Activated CD4-positive, alpha-beta T cell treated with anti-CD3 and anti-CD28 coated beads for 24 hours (primary cell): ENCODE measurements at regions not wholly inside any gene's neighbourhood (a gene's known extent, or its start where the extent isn't known, plus 50 kb on each side); places are given as distances from the start of the nearest gene placed in this dataset.

Source experiments
- DNase-seq, 2 donors: peaks; one replicate each; pipeline ENCODE4 v3.0.0-alpha.2; 2020; ENCODE audit warnings: low read depth in 2 of 2

DNA sequence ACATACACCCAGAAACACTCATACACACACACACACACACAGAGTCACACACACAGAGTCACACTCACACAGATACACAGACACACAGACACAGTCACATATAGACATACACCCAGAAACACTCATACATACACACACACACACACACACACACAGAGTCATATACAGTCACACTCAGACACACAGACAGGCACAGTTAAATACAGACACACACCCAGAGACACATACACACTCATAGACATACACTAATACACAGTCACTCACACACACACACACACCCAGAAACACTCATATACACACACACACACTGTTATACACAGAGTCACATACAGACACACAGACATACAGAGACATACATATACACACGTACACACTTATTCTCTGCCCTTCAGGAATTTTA lies 250.9 kb downstream of the QKI start:
- no peak for DNase-seq

DNA sequence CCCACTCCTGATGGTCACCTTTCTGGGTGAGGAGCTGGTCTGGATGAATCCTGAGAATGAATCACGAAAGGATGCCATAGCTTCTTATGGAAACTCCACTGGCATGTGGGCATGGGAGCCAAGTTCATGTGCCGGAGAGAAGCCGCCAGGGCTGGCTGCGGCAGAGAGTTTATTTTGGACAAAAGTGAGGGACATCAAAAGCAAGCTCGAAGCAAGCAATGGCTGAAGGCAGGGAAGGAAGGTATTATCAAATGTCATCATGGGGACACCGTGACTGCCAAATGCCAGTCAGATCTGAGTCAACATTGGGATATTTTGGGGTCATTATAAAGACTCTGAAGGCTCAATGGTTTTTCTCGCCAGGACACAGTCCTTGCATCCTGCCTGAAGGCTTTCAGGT lies 249.1 kb downstream of the QKI start:
- no peak for DNase-seq

DNA sequence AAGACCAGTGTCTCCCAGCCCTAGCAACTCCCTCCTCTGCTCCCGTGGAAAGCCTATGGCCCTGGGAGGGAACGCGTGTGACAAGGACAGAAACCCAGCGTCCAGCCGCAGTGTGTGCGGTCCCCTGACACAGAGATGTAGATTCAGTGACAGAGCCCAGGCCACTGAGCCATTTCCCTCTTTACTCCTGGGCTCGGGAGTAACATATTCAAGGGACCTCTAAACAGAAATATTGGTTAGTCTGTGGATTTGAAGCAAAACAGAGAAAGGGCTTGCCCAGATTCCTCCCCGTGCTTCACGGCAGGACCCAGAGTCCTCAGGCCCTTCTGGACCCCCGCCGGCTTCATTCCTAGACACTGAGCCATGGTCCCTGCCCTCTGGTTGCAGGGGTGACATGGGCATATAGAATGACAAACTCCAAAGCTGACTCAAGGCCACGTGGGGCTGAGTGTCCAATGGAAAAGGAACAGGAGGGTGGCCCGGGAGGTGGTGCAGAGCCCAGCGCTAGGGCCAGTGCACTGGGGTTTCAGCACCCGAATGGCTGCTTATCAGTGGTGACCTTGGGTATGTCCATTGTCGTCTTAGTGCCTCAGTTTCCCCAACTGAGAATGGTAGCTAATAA lies 248.2 kb downstream of the QKI start:
- no peak for DNase-seq

DNA sequence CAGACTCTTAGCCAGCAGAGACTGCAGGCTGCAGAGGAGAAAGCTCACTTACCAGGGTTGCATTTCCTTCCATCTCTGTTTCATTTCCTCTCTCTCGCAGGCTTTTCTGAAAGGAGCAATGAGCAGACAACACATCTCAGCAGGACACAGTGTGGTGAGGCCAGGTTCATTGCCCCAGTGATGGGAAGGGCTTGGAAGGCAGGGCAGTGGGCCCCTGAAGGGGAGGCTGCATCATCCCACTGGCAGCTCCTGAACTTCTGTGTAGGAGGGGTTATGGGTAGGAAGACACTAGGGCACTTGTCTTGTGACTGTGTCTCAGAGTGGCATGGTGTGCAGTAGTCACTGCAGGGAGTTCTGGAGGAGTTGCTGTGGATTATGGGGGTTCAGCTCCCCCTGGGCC lies 246.8 kb downstream of the QKI start:
- DNase-seq: no peak

DNA sequence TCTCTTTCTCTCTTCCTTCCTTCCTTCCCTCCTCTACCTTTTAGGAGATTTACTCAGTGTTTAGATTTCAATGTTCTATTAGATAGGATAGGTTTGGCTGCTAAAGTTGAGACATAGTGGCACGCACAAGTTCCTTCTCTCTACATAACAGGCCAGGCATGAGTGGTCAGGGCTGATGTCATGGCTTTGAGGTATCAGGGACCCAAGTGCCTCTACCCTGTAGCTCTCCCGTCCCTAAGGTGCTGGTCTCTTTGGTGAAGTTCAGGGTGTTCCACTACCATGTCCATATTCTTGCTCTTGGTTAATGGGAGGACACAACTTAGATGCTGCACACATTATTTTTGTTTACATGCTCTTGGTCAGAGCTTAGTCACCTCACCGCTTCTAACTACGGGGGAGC lies 245.3 kb downstream of the QKI start:
- no peak for DNase-seq

DNA sequence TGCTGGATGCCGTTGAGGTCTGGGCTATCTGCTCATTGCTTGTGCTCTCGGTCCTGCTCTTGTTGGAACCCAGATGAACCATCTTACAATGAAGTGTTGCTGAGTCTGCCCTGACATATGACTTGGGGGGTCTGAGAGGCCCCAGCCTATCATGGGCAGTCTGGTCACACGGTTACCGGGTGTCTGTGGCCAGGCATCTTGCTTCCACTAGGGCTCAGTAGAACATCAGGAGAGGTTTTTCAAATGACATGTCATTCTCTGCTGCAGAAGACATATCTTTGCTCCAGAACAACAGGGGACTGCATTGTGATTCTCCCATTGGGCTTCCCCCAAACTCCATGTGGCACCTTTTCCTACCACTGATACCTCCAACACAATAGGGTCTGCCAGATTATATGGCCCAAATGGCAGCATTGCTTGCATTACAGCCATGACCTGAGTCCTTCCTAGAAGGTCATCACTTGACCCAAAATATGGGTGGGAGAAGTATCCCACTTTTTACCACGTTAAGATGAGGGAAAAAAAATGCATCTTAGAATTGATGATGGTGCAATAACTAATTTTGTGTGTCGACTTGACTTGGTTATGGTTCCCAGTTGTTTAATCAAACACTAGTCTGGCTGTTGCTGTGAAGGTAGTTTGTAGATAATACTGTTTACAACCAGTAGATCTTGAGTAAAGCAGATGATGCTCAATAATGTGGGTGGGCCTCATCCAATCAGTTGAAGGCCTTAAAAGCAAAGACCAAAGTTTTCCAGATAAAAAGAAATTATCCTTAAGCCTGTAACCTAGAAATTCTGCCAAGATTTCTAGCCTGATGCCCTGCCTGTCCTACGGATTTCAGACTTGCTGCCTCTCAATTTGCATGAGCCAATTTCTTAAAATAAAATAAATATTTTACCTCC lies 241.0 kb downstream of the QKI start:
- no peak for DNase-seq

DNA sequence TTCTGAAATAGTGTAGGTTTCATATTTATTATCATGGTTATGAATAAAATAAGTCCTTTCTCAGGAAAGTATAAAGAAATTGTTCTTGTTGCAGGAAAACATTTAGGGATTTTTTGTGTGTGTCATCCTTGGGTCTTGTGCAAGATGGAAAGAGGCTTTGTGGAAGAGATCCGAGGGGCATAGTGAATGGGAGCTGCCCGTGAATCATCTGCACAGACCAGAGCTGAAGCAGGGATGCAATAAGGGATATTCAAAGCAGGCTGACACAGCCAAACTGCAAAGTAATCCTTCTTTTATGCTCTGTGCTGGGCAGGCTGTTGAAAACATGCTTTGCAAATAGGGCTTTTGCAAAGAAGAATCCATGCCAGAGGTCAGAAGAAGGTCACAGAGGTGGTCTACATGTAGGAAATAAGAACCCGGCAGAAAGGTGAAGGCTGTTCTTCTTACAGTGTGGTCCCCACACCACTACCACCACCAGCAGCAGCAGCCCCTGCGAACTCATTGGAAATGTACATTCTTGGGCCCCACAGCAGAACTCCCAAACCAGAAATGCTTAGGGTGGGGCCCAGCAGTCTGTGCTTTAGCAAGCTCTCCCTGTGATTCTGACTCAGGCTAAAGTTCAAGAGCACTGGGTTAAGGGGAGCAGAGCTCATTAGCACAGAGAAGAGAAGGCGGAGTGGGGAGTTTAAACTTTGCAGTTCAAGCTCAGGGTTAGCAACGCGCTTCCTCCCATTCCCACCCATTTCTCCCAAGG lies 237.6 kb downstream of the QKI start:
- no peak for DNase-seq

DNA sequence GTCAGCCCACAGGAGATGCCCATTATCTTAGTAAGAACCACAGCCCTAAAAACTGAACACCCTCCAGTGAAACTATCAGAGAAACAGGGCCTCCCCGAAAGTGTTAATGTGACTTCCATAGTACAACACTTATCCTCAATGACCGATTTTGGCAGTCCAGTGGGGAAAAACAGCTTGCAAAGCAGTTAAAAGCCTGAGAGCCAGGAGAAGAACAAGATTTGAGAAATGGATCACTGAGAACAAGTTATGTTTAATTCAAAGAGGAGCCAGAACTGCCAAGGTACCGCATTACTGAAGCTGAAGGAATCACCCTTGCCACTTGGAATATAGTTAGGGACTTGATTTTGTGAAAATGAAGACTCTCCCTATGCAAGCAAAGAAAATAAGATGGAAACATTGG lies 236.9 kb downstream of the QKI start:
- no peak for DNase-seq

DNA sequence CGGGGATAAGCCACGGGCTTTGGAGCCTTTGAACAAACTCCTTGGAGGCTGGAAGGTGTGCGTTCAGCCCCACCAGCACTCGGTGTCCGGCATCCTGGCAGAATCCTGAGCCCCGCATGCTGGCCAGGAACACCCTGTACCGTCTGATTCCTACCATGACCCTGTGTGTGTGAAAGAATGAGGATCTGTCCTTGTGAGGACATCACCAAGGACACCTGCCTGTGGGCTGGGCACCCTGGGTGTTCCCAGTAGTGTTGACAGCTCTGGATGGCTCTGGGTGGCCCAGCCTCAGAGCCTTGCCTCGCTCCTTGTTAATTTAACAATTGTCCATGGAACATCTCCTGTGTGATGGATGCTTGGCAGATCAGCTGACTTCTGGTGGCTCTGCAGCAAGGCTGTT lies 234.3 kb downstream of the QKI start:
- DNase-seq: no peak

DNA sequence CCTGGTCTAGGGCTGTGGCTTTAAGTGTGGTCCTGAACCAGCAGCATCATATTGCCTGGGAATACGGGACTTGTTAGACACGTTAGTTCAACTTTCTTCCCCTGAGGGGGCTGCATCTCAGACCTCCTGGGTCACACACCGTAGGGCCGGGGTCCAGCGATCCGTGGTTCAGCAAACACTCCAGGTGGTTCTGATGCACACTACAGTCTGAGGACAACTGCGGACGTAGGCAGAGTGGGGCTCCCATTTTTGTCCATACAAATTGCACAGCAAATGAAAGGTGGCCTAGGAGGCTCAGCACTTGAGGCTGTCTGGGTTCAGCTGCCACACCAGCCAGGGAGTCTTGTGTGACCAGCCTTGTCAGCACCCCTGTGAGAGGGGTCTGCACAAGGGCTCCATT lies 233.1 kb downstream of the QKI start:
- no peak for DNase-seq

DNA sequence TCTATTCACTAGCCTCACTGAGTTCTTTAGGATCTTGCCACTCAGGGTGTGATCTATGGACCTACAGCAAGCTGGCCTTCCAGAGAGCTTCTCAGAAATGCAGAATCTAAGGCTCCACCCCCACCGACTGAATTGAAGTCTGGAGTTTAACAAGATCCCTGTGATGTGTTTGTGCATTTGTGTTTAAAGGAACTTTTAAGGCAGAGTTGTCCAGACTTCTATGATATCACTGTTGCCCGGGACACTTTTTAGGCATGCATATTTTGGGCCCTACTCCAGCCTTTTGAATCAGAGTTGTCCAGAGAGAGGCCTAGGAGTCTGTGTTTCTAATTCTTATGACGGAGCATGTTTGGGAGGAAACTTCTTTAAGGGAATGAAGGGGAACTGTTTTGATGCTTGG lies 232.3 kb downstream of the QKI start:
- no peak for DNase-seq

DNA sequence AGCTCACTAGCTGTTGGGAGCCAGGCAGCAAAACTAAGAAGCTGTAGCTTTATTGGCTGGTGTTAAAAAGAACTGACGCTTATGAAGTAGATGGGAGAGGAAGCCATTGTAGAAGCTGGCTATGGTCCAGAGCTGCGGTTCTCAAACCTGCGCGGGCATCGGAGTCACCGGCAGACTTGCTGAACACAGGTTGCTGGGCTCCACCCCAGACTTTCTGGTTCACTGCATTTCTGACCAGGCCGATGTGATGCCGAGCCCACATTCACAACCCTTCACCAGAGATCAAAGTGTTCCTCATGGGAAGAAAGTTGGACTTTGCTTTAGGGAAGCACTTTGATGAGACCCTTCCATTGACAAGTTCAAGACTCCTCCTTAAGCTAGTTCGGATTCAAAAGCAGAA lies 231.6 kb downstream of the QKI start:
- no peak for DNase-seq

DNA sequence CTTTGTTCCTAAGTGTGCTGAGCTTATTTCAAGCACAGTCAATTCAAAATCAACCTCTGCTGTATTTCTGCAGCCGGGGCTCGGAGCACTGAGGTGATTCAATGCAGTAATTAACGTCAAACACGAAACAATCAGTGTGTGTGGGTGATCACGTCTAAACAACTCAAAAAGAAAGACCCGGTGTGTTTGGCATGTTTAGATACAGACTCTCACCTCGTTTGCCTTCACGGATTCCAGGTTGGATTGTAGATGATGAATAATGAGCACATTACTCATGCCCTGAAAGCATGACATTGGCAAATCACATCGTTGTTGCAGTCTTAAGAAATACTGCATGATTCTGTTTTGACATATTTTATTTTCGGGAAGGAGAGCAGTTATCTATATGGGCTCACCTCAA lies 231.0 kb downstream of the QKI start:
- no peak for DNase-seq

DNA sequence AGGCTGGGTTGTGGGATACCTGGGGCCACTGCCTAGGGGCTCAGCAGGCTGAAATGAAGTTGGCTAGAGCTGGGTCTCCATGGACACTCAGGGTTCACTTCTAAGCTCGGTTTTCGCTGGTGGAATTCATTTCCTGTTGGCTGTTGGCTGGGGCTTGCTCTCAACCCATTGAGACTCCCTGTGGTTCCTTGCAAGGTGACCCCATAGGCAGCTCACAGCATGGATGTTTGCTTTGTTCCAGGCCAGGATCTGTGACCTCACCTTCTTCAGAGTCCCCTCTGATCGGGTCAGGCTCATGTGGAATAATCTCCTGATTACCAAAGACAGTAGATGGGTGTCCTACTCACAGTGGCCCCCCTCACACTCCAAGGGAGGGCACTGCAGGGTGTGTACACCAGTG lies 229.3 kb downstream of the QKI start:
- DNase-seq: no peak

DNA sequence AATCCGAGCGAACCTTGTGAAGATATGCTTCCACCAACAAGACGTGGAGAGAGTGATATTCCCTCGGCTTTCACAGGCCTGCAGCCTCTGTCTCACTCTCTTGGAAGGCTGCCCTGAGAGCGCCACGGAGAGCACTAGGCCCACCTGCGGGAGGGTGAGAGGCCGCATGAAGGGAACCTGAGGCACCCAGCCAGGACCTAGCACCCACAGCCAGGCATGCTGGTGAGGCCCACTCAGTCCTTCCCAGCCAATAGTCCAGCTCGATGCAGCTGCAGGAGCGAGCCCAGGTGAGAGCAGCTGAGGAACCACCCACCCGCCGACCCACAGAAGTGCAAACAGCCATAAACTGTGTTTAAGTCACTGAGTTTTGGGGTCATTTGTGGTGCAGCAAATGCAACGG lies 227.2 kb downstream of the QKI start:
- no peak for DNase-seq

DNA sequence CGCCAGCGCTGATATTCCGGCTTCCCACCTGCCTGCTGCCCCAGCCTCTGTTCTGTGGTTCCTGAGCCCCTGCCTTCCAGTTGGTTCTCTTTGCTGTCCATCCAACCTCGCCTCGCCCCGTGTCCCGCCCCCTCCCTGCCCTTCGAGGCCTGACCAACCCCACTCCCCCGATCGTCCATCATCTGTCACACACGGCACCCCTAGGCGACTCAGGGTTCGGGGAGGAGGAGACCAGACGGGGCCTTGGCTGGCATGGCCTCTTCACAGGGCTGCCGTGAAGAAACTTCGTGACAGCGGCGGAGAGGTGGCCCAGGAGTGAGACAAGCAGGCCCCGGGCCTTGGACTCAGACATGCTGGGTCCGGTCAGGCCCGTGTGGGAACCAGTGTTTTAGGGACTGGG lies 226.1 kb downstream of the QKI start:
- no peak for DNase-seq

DNA sequence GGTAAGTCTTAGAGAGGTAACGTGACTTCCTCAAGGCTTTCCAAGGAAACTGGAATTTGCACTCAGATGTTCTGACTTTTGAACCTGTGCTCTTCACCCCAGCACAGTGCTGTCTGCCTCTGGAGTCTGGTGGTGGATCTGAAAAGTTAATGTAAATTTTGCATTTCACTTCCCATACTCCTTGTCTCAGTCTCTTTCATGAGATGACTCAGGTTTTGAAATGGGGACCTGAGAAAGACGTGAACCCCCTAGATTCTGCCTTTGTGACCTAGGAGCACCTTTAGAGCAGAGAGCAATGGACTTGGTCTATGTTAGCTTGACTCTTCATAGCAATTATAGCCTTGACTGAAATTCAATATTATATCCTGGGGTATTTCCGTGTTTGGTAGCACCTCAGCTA lies 223.0 kb downstream of the QKI start:
- DNase-seq: no peak

DNA sequence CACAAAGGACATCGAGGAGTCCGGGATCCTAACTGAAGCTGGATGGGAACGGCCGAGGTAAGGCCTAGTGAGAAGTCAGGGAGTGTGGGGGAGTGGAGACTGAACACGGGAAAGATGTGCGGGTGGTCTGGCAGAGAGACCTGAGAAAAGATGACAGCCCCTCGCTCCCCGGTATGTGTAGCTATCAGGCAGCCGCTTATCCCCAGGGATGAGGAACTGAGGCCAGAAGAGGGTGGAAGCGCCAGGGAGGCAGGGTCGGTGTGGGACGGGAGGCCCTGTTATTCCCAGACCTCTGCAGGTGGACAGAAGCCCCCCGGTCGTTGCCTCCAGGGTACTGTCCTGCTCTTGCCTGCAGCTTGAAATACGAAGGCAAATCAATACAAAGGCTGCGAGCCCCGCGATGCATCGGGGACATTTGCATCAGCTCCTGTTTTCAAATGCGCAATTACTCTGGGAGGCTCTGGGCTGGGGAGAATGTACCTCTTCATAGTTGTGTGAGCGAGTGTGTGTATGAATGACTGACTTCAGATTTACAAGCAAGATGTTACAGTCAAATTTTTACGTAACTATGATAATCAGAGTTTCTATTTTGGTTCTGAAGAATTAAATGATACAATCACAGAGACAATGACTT lies 221.3 kb downstream of the QKI start:
- DNase-seq: no peak

DNA sequence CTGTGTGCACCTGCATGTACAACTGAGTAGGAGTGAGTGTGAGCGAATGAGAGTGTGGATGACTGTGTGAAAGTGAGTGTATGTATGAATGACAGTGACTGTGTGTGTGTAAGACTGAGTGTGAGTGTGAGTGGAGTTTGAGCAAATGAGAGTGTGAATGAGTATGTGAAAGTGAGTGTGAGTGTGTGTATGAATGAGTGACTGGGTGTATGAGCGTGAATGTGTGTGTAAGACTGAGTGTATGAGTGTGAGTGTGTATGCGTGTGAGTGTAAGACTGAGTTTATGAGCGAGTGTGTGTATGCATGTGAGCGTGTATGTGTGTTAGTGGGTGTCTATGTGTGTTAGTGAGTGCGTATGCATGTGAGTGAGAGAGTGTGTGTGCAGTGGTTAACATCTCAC lies 220.8 kb downstream of the QKI start:
- no peak for DNase-seq

DNA sequence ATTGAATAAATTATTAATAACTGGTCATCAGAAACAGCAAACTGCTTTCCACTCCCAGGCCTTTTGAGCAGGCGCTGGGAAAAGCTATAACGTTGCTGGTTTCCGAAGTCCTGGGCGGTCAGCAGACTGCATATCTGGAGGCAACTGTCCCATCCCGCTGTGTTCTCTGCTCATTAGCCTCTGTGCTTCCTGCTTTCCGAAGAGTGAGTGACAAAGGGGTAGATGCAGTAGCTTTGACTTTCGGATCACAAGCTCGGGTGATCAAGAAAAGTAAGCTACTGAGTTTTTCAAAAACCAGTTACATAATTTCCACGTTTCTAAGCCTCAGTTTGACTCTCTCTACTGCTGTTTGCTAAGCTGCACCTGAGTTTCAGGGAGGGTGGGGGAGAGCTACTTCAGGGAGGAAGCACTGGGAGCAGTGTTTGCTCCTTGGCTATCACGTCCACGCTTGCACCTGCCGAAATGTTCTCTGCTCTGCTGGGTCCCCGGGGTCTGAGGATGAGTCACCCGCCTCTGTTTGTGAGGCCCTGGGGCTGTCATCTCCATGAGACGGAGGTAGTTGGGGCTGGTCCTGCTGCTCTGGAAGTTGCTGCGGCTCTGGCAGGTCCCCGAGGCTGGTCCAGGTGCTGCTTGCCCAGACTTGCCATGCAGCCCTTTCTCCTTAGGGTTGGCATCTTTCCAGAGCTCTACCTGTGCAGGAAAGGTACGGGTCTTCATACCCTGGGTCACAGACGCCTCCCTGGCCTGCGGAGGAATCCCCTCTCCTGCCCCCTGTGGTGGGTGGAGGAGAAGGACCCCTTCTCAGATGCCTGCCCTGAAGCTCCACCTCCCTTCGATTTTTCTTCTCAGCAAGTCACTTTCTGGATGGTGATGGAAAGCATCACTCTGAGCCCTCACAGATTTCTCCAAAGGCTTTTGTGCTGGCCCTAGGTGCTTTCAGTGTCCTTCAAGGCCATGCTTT lies 220.0 kb downstream of the QKI start:
- no peak for DNase-seq

DNA sequence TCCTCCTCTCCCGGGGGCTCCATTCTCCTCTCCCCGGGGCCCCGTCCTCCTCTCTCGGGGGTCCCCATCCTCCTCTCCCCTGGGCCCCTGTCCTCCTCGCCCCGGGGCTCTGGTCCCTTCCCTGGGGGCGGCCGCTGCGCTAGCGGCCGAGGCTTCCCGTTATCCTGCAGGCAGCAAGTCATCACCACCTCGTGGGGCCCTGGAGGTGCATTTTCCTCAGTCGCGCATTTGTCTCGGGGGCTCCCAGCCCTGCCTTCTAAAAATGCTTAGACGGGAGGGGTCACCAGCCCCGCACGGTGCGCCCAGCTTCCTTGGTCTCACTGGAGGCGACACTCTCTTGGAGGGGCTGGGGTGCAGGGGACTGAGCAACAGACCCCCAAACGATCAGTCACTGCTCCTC lies 216.5 kb downstream of the QKI start:
- DNase-seq: no peak
